ENCODE measurements at regions not wholly inside any gene's neighbourhood (a gene's known extent, or its start where the extent isn't known, plus 50 kb on each side); places are given as distances from the start of the nearest gene placed in this dataset.

GRCh38 chr12:25322351-25322750, 71.6 kb upstream of the KRAS start:
- TF ChIP-seq CTCF (IDR thresholded peaks at IDR 0.05; ENCODE audit: insufficient read depth, low read length) (no peak), SPI1 (IDR thresholded peaks at IDR 0.05; ENCODE audit: borderline replicate concordance, low read depth) (no peak), GABPA (IDR thresholded peaks at IDR 0.05; ENCODE audit: low read depth) (no peak)

Measured in HL-60 (cell line).